ENCODE measurements at regions not wholly inside any gene's neighbourhood (a gene's known extent, or its start where the extent isn't known, plus 50 kb on each side); places are given as distances from the start of the nearest gene placed in this dataset.

GRCh38 chr6:9581155-9581554 is 833.7 kb downstream of the TFAP2A start:
- TF ChIP-seq POLR2AphosphoS5 (IDR thresholded peaks at IDR 0.05; ENCODE audit: low read depth, low read length) = no peak
- no peak for TF ChIP-seq CTCF (IDR thresholded peaks at IDR 0.05)
- TF ChIP-seq REST (IDR thresholded peaks at IDR 0.05; ENCODE audit: insufficient read depth in 1 of 2, low read depth in 2 of 2, low read length in 1 of 2) = no peak
- TF ChIP-seq TCF7L2 (IDR thresholded peaks at IDR 0.05; ENCODE audit: low read depth, low read length) = no peak

All from Panc1 (cell line).